Fibroblast of gingiva (primary cell): ENCODE measurements at regions not wholly inside any gene's neighbourhood (a gene's known extent, or its start where the extent isn't known, plus 50 kb on each side); places are given as distances from the start of the nearest gene placed in this dataset.

Experiments
- DNase-seq: peaks from one replicate; pipeline ENCODE4 v3.0.0-alpha.2; 2011; ENCODE audit warnings: low read depth

DNA sequence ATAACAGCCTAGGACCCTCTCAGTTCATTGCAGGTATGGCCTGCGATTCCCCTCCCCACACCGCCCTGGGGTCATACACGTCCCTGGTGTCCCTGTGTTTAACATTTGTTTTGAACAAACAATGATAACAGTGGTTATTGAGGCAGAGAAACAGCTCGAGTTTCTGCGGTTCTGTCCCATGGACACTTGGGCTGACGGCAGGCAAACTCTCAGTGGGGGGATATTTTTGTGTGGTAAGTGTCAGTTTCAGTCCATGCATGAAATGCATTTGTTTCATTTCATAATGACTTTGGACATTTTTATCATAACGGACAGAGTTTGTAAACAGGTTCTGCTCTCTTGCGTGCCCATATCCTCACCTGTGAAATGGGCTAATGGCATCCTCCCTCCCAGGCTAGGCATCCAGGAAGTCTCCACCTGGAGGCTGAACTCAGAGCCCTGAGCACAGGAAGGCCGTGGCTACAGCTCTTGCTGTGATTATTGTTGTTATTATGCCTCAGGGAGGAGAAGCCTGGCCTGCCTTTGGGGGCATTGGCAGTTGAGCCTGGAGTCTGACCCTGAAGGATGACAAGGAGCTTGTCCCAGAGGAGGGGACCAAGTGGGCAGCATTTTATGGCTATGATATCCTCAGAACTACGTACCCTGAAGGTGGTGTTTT is 190.9 kb downstream of the GADD45G start:
- no peak for DNase-seq

DNA sequence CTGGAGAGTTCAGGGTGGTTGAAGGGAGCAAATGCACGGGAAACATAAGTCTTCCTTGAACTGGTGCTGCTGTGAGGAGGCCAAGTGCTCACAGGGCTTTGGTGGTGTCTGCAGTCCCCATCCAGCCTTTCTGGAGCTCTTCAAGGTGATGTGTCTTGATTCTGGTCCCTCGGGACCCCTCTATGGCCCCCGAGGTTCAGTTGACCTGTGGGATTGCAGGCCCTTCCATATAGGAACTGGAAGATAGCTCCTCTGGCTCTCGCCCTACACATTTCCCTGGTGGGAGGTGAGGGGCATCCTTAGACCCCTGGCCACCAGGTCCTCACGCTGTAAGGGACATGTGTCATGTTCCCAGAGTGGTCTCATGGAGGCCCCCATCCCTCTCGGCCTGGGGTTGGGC is 191.8 kb downstream of the GADD45G start:
- no peak for DNase-seq

DNA sequence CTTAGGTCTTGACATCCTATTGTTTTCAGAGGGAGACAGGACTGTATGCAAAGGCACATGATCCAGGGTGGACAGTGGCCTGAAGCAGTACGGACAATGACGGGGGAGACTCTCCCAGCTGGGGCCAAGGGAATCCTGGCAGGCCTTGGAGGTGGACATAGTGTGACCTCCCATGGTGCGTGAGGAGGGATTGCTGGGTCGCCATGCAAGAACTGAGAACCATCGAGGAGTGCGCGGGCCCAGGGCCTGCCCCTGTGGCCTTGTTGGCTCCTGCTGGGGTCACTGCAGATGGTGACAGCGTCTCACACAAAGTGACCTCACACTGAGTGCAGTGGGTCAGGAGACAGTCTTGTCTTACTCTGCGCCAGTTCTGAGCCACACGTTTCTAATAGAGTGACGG is 192.4 kb downstream of the GADD45G start:
- DNase-seq = no peak

DNA sequence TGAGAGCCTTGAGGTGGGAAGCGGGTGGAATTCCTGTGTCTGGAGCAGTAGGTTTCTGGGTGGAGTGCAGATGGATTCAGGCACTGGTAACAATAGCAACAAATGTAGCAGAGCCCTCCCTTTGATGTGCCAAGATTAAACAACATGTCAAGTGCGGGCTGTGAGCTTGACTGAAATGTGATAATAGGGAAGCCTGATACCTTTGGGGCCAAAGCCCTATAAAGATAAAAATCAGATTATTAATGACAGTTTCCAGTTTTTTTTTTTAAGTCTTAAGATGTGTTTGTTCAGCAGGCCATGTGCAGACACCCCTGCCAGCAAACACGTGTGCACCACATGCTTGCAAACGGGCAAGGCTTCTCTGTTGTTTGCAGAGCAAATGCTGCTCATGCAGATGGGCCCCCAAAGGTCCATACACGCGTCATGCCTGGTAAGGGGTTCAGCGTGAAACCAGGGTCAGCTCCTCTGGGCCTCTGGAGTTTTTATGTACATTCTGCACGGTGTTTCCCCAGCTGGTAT is 193.2 kb downstream of the GADD45G start:
- DNase-seq = no peak

DNA sequence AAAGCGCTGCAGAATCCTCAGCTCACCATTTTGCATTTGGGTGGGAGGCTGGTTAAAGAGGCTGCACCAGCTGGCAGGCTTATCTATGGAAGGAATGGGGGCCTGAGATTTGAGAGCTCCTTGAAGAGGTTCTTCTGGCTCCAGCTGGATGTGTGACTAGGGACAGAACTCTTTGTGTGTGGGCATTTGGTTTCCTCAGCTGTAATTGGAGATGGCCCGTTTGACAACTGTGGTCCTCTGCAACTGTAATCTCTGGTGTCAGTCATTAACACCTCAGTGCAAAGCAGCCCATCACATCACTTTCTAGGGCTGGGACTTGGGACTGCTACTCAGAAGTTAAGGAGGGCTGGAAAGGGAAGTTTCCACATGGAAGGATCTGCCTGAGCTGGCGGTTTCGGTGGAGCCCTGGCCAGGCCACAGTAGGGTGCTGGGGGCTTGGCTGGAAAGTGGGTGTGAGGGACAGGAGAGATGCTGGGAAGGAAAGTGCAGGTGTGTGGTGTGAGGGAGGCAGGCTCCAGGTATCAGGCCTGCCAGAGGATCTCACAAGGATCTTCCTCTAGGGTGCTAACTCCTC is 193.8 kb downstream of the GADD45G start:
- DNase-seq = no peak

DNA sequence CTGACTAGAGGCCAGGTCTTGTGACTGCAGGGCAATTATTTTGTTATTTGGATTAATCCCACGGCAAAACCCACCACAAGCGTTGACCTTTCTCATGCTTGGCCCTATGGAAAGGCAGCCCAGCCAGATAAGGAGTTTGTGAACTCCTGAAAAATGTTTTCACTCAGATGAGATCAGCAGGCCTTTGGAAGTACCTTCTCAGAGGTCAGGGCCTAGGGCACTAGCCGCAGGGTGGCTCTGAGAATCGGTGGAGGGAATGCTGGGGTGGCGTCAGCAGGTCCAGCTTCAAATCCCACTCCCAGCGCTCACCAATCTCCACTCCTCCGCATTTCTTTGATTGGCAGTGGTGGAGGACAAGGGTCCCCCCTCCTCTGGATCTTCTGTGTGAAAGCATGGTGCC is 194.4 kb downstream of the GADD45G start:
- no peak for DNase-seq

DNA sequence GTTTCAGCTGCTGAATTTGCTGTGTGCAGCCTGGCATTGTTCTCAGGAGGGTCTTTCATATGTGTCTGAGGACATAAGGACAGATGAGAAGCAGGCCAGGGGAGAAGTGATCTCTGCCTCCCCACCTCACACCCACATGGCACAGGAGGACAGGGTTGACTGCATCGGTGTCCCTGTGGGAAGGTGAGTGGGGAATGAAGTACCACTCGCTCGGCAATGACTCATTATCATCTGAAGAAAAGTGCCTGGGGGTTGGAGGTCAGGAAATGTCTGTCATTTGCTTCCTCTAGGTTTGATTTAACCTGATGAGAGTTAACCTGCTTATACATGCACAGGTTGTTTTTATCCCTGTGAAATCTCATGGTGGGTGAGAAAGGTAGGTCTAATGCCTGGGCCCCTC is 195.0 kb downstream of the GADD45G start:
- no peak for DNase-seq

DNA sequence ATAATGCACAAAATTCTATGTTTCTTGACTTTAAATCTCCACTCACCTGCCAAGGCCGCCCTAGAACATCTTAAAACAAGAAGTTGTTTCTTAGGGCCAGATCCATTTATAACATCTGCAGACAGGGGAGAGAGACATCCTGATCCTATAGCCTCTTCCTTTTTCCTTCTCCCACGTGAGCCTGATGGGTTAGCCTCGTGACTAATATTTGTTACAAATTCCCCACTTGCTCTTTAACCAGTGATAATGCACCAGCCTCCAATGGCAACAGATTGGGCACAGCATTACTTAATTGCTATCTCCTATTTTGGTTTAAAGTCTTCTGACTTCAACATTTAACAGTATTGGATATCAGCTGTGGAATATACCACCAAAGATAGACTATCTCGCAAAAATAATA is 196.5 kb downstream of the GADD45G start:
- DNase-seq = no peak

DNA sequence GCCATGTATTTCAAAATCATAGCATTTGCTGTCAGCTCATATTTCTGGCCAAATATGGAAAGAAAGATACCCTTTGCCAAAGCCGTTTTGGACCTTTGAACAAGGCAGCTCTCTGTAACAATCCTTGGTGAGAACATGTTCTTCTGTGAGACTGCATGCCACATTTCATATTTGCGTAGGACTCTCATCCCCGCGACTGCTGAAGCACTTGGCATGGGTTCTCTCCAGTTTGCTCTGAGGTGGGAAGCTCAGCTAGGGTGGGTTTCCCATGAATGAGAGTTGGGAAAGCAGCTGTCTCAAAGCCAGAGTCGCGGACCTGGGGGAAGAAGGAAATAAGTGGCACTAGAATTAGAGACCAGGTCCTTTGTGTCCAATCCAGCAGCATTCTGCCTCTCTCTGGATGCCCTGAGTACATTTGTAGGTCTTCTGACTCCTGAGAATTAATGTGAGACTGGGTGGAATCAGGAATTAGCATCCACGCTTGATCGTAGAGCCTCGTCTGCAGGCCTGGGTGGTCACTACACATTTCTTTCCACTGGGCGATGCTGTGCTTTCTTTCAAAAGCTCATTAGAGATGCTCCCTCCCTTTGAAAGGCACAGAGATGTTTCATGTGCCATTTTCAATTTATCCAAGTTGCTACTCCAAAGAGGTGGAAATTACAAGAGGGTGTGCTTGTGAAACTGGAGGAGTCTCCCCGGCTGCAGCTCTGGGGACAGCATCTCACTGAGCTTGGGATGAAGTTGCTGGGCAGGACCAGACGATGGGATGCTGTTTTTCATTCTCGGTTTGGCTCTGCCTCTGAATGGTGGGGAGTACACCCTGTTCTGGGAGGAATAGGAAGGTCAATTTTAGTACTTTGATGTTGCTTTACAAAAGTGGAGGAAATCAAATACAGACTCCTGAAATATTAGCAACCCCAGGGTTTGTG is 197.2 kb downstream of the GADD45G start:
- no peak for DNase-seq

DNA sequence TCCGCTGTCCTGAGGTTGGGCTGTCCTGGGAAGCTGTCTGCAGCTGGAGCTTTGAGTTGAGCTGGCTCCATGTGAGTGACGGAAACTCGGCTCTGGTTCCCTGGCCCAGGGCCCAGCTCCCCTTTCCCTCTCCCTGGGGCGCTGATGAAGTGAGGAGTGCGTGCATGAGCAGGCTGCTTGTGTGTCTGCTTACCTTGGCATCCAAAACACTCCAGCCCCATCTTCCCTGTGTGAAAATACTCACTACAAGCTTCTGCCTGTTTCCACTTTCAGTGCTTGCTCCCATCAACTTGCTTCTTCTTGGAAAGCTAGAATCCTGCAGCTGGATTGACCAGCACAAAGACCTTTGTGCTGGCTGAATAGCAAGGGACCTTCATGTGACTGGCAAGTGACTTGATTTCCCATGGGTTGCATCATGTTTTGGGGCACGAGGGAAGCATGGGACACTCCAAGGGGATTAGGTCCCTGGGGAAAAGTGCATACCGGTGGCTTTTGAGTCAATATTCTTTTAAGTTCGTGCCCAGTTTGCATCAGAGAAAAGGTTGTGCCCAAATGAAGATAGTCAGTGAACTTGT is 198.1 kb downstream of the GADD45G start:
- DNase-seq = no peak

DNA sequence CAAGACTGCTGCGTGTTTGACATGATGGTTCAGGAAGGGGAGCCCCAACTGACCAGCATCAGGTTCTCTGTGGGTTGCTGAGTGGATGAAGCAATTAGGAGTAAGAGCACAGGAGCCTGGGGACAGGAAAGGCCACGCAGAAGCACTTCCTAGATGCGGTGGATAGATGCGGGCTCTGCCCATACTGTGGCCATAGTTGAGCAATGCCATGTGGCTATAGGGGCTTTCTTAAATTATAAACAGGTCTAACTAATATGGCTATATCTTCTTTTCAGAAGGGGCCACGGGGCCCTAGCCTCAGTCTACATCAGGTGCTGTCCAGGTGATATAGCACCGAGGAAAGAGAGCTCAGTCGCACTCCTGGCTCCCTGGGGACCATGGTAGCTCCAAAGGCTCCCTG is 198.6 kb downstream of the GADD45G start:
- no peak for DNase-seq

DNA sequence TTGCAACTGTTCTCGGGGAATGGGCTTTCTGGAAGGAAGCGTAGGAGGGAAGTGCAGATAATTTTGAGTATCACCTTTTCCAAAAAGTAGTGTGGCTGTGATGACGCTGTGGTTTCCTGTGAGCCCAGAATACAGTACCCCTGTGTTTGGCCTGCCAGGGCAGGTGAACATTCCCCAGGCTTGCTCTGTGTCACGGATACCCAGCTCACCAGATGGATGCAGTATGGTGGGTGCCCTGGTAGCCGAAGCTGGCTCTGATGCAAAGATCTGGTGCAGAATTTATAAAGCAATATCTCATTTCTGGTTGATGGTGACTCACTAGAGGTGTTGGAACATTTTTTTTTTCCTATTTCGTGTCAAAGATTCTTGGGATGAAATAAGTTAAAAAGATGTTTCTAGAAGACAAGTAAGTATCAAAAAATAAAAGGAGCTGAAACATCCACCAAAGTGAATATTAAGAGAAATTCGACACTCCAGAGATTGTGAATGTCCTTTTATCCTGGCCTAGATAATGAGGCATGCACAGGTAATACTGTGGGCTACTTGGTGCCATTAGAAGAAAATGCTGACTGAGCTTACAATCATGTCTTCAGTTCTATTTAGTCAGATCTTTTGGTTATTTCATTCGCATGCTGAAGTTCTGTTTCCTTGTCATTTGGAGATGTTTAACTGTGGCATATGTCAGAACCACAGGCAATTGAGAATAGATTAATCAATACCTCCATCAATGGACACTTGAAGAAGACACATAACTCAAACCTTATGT is 200.1 kb downstream of the GADD45G start:
- DNase-seq = no peak

DNA sequence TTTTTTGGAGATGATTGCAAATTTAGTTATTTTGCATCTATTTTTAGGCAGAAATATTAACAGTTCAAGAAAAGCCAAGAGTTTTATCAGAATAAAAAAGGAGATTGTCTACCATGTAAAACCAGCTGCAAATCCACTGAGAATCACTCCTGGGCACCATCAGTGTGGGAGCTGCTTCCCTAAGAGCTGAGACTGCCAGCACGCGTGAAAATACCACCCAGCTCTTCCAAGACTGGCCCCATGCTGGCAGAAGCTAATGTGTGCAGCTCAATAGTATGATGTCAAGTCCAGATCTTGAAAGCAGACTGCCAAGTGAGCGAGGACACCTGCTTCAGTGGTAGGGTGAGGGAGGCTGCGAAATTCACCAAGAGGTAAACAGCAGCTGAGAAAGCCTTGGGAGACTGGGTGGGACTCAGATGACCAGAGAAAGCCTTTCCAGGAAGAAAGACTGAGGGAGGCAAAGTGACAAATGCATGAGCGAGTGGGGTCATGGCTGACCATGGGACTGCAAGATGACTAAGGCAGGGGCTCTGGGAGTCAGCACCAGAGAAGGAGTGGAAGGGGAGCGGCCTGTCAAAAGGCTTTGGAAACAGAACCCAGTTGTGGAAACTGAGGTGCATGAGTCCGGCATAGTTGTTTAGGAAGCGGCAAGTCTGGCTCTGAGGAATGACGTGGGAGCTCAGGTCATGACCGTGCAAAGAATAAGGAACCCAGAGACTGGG is 200.9 kb downstream of the GADD45G start:
- DNase-seq = no peak

DNA sequence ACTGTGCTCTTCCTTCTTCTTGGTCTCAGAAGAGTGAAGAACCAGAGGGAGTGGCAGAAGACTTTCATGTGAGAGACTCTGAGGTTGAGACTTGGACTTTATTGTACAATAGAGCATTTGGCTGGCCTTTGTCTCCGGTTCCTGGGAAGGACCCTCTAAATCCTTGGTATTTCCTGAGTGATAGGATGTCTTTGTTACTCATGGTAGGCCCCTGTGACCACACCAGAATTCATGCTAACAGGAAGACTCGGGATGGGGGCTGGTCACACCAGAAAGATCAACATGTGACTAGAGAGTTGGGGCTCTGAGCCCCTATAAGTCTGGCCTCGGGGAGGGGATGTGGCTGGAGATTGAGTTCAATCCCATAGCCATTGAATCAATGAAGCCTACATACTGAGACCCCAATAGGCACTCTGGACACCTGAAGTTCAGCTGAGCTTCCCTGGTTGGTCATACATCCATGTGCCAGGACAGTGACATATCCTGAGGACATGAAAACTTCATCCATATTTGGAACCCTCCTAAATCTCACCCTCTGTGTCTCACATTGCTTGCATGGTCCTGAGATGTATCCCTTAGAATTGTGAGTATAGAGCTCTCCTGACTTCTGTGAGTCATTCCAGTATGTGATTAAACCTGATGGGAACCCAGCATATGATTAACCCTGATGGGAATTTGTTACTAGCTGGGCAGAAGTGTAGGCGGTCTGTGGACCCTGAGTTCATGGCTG is 201.7 kb downstream of the GADD45G start:
- DNase-seq = no peak

DNA sequence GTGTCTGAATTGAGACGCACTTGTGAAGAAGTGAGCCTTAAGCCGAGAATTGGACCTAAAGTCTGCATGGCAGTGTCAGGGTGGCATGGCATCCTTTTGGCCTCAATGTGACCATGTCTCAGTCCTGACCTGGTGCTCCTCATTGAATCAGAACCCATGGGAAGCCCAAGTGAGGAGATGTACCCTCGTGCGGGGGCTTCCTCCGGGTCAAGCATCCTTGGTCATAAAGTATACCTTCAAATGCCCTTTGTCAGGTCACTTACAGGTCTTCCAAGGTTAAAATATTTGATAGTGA is 202.2 kb downstream of the GADD45G start:
- no peak for DNase-seq

DNA sequence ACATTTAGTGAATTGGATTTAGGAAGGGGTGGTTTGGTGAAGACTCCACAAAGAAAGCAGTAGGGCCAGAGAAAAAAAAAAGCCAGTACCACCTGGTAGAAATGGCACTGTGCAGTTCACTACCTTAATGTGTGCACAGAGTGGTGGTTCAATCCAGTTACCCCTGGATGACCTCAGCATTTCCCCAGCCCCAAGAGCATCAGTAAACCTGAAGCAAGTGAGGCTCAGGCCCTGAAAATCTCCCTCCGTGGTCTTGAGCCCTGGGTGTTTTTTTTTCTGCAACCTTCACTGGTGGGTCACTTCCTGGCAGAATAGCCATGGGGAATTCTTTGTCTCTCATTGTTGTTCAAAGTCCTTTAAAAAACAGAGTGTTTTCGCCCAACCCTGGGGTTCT is 202.9 kb downstream of the GADD45G start:
- no peak for DNase-seq

DNA sequence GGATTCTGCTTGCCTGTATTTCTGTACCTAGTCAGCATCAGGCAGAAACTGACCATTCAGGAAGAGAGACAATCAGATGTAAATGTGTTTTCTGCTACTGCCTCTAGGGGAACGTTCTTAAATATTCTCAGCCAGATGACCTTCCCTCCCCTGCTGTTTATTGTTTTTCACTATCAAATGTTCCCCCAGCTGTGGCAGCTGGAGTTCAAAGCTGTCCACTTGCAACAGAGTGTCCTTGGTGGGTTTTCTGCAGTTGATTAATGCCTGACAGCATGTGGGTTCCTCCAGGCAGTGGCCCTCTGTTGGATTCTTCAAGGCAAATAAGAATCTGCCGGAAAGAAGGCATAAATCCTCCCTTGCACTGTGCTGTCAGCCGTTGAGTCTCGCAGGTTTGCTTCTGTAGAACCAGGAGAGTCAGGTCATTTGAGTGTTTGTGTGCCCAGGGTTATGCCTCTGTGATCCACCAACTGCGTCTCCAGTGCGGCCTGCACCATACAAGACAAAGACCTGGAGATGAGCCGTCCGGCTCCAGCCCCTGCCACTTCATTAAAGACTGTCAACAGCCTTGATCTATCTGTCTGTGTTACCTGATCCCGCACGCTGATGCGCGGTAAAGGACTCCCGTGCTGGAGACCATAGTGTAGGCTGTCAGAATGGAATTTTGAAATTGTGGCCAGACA is 203.4 kb downstream of the GADD45G start:
- DNase-seq = no peak

DNA sequence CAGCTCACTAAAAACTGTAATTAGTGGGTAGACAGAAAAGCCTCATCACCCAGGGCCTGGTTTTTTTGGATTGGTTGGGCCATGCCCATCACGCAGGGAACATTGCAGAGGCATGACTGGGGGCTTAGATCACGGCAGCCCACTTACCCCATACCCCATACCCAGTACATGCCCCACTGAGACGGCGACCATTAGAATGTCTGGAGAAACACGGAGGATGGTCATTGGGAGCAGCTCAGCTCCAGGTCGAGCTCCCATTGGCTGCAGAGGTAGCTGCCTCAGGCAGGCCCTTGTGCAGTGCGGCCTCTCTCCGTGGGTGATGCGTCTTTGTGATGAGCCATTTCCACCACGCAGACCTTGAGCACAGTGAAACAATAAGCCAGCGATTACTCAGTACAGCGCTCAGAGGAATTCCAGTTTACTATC is 204.0 kb downstream of the GADD45G start:
- no peak for DNase-seq

DNA sequence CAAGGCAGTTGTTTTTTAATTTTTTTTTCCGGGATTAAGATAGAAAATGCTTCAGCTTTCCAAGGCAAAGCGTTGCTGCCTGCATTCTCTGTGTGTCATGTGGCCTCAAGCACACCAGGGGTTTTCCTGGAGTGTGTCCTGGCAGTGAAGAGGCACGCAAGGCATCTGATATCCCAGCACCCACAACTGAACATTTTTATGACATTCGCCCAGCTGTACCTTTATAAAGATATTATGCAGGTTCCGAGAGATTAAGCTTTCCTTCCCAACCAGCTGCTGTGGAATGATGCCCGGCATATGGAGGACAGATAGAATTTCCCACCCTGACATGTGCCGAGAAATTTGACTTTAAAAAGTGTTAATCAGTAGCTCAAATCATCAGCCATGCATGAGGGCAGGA is 205.6 kb downstream of the GADD45G start:
- DNase-seq = no peak

DNA sequence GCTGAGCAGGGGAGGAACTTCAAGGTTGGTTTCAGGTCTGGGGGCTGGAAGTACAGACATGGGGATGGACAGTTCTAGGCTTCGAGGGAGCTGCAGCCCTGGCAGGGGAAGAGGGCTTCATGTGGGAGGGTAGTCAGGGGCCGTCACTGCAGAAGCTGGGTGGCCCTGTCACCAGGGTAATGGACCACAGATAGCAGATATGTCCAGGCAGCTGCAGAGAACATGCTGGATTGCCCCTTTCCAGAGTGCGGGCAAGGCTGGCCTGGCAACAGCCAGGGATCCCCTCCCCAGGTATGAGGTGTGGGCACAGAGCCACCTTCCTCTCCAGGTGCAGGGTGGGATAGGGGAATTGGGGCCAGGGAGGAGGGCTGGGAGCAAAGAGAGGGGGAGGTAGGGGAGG is 206.5 kb downstream of the GADD45G start:
- DNase-seq = no peak
